Omental fat pad (tissue), 3 donors: ENCODE measurements at regions not wholly inside any gene's neighbourhood (a gene's known extent, or its start where the extent isn't known, plus 50 kb on each side); places are given as distances from the start of the nearest gene placed in this dataset.

Experiments used
- ATAC-seq: fragments of 150-250 bp; one replicate; pipeline ENCODE4 v1.9.1; 2016; ENCODE audit warnings: mild to moderate bottlenecking, moderate library complexity; ENCODE audit not compliant: low FRiP score
- DNase-seq: peaks from one replicate; pipeline ENCODE4 v3.0.0-alpha.2; 2019; ENCODE audit warnings: low spot score
- TF ChIP-seq, protein P1 (sequence below), 3 donors: fragments of 450-650 bp; IDR thresholded peaks; one replicate each; pipeline ENCODE4 v1.5.1; 2016 to 2017; ENCODE audit warnings: antibody characterized with exemption in 3 of 3, mild to moderate bottlenecking in 3 of 3, moderate library complexity in 2 of 3

DNA sequence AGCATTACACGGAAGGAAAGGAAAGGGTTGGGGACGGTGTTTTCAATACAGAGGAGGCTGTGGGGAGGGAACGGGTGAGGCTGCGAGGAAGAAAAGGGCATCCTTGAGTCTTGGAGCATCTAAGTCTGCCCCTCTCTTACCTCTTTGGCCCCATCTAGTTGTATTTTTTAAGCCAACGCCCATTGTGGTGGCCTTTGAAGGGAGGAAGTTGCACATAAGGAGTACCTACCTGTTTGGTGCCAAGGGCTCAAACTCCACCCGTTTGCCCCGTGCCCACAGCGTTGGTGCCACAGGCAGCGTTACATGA, 146.1 kb upstream of the UMPS start:
- DNase-seq (no peak), ATAC-seq (no peak)
- TF ChIP-seq, protein P1, sequence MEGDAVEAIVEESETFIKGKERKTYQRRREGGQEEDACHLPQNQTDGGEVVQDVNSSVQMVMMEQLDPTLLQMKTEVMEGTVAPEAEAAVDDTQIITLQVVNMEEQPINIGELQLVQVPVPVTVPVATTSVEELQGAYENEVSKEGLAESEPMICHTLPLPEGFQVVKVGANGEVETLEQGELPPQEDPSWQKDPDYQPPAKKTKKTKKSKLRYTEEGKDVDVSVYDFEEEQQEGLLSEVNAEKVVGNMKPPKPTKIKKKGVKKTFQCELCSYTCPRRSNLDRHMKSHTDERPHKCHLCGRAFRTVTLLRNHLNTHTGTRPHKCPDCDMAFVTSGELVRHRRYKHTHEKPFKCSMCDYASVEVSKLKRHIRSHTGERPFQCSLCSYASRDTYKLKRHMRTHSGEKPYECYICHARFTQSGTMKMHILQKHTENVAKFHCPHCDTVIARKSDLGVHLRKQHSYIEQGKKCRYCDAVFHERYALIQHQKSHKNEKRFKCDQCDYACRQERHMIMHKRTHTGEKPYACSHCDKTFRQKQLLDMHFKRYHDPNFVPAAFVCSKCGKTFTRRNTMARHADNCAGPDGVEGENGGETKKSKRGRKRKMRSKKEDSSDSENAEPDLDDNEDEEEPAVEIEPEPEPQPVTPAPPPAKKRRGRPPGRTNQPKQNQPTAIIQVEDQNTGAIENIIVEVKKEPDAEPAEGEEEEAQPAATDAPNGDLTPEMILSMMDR (IDR thresholded peaks at IDR 0.05), result no peak

DNA sequence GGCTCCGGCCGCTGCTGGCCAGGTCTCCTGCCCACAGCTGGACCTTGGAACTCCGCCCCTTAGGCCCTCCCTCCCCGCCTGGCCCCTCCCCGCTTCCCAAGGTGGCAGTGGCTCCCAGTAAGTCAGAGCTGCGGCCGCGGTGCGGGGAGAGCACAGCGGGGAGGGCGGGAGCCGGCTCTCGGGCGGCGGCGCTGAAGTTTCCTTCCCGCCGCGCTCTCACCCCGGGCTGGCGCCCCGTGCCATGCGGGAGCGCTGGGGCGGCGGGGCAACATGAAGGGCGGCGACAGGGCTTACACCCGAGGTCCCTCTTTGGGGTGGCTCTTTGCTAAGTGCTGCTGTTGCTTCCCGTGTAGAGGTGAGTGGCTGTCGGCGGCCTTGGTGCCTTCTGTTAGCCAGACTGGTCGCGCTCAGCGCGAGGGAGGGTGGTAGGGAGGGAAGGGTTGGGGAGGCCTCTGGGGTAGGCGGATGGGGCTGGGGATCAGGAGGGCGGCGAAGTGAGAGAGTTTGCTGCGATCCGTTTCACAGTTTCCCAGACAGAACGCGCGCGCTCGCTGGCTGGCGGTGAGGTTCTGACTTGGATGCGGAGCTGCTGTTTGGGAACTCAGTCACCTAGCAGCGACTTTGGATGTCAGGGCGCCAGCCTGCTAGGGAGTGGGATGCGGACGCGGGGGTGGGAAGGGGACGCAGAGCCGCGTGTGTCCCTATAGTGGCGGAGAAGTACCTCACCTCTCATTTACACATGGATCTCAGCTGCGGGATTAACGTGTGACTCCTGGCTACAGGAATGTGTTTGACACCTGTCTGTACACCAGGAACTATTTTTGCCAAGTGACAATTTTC, 145.5 kb upstream of the UMPS start:
- DNase-seq (peak; percentile 69), ATAC-seq (peak; percentile 91)
- TF ChIP-seq, protein P1 (IDR thresholded peaks at IDR 0.05), result no peak

DNA sequence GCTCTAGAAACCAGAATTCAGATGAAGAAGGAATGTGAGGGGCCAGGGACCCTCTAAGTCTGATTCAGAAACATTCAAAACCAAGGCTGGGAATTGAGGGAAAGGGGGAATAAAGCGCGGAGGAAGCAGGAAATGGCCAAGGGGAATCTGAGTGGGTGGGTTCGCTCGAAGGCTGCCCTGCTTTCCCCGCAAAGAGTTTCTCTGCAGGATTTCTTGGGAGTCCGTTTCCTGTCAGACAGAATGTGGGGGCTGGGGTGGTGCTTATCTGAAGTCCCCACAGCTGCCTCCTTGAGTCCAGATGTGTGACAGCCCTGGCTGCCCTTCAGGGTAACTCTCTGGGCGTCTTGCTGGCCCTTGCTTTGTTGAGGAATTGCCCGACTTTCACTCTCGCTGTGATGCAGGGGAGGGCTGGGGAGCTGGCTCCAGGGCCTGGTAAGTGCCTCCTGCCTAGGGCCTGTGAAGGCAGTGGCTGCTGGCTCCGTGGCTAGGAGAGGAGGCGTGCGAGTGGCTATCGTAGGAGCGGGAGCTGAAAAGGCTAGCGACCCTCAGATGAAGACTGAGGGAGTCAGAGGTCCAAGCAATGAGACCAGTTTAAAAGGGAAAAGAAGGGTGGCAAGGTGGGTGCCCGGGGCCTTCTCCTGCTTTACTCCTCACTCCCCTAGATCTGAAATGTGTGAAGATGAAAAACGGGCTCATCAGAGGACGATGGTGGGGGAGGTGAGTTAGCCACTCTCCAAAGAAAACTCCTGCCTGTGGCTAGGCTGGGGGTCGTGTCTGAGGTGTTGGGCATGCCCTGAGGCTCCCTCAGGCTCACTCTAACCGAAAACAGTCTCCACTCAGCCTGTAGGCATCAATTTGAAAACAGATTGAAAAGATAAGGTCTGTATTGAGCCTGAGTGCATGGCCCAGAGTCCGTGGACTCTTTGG, 143.9 kb upstream of the UMPS start:
- DNase-seq (no peak), ATAC-seq (no peak)
- TF ChIP-seq, protein P1 (IDR thresholded peaks at IDR 0.05), result no peak

DNA sequence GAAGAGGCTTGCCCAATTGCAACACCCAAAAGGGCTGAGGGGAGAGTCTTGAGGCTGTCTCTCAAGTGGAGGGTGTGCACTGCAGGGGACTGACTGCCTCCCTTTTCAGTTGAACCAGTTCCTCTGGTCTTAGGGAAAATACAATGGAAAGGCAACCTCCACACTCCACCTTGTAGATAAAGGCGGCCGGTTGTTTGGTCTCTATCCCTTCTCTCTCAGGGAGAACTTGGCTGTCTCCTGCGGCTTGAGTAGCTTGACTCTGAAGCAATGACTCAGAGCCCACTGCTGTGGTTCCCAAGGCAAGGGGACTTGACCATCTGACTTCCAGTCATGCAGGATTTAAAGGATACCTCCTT, 143.2 kb upstream of the UMPS start:
- TF ChIP-seq, protein P1 (IDR thresholded peaks at IDR 0.05), result no peak
- ATAC-seq (no peak), DNase-seq (no peak)

DNA sequence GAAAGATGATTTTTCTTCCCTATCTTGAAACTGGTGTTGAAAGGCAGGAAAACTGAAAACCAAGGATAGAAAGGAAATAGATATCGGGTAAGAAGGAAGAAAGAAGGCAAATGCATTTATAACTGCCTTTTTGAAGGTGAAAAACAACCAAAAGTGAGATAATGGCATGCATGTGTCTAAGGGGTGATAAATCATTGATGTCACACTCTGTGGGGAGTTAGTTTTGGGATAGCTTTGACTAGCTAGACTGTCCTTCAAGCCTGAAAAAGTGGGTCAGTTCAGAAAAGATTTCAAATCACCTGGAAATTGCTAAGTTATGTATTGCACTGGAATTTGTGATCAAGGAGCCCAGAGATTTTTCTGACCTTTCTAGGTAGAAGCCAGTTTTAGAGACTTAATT, 142.2 kb upstream of the UMPS start:
- TF ChIP-seq, protein P1 (IDR thresholded peaks at IDR 0.05), result no peak
- DNase-seq (no peak), ATAC-seq (no peak)

DNA sequence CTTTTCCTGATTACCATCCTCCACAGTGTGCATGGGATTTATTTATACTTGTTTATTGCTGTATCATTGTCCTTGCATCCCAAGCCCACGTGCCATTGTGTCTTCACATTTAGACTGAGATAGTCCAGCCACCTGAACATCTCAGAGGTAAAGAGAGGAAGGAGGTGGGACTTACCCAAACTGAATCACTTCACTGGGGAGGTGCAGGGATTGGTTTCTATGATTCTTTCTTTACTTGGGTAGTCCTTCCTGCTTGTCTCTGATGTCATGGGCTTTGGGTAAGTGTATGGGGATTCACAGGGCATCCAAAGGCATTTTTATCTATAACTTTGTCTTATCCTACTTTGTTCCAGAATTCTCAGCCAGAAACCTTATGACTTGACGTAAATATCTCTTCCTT, 141.5 kb upstream of the UMPS start:
- TF ChIP-seq, protein P1 (IDR thresholded peaks at IDR 0.05), result no peak
- no peak for ATAC-seq
- no peak for DNase-seq
